CD4-positive, alpha-beta T cell (primary cell): ENCODE measurements at regions not wholly inside any gene's neighbourhood (a gene's known extent, or its start where the extent isn't known, plus 50 kb on each side); places are given as distances from the start of the nearest gene placed in this dataset.
"Not testable (repeated sequence)": the region's sequence is repeated elsewhere in the genome, so short reads cannot be mapped to it uniquely, and the experiment has no call there.

Source experiments
- ATAC-seq: fragments of 200-7000 bp; cut with Tn5 transposase; one replicate; pipeline ENCODE4 v1.10.0; 2022; ENCODE audit warnings: mild to moderate bottlenecking; ENCODE audit not compliant: poor library complexity
- CTCF ChIA-PET: fragments of 350-600 bp; sonication (Branson Sonifier 250); formaldehyde crosslinking; loops from one replicate; lab custom pipeline; 2021; ENCODE audit warnings: antibody characterized with exemption, inconsistent platforms; lab: Charles Lee
- POLR2A ChIA-PET: fragments of 350-600 bp; sonication (Branson Sonifier 250); formaldehyde crosslinking; loops from one replicate; lab custom pipeline; 2021; ENCODE audit warnings: antibody characterized with exemption, inconsistent platforms; lab: Charles Lee
- DNase-seq, 14 experiments: peaks; one replicate each; pipeline ENCODE4 v3.0.0-alpha.2; 2013 to 2020; ENCODE audit warnings: mixed read lengths in 2 of 14
- H3K27ac ChIP-seq, 2 donors: one replicate each; pipeline versions ENCODE4 v1.5.1 to v1.7.0; 2013; ENCODE audit warnings: low read length in 2 of 2, low read depth in 1 of 2, mild to moderate bottlenecking in 1 of 2
- H3K27me3 ChIP-seq, 2 experiments: 1 replicate in 1 of 2; 2 replicates in 1 of 2; pipeline versions ENCODE4 v1.6.1 to v1.7.0; 2013; ENCODE audit warnings: low read length in 2 of 2, control low read depth in 1 of 2, mild to moderate bottlenecking in 1 of 2, moderate library complexity in 1 of 2; ENCODE audit not compliant: insufficient read depth in 2 of 2, control insufficient read depth in 1 of 2
- H3K36me3 ChIP-seq: one replicate; pipeline ENCODE4 v1.6.1; 2013; ENCODE audit warnings: low read length, control low read depth; ENCODE audit not compliant: insufficient read depth
- H3K4me1 ChIP-seq: one replicate; pipeline ENCODE4 v1.6.1; 2013; ENCODE audit warnings: low read length, control low read depth; ENCODE audit not compliant: insufficient read depth
- H3K4me3 ChIP-seq: one replicate; pipeline ENCODE4 v1.5.1; 2013; ENCODE audit warnings: mild to moderate bottlenecking, low read length, moderate library complexity
- H3K9me3 ChIP-seq, 2 experiments: 1 replicate in 1 of 2; 2 replicates in 1 of 2; pipeline versions ENCODE4 v1.6.1 to v1.7.0; 2013; ENCODE audit warnings: low read length in 2 of 2, mild to moderate bottlenecking in 2 of 2, control low read depth in 1 of 2, moderate library complexity in 1 of 2; ENCODE audit not compliant: control insufficient read depth in 1 of 2, insufficient read depth in 1 of 2
- H3K27ac Mint-ChIP-seq: one replicate; pipeline ENCODE4 v1.8.0; 2020; ENCODE audit warnings: mixed read lengths
- H3K27me3 Mint-ChIP-seq: one replicate; pipeline ENCODE4 v1.8.0; 2021; ENCODE audit warnings: mixed read lengths
- H3K36me3 Mint-ChIP-seq: one replicate; pipeline ENCODE4 v1.8.0; 2021; ENCODE audit warnings: low read depth, mixed read lengths
- H3K4me1 Mint-ChIP-seq: one replicate; pipeline ENCODE4 v1.8.0; 2021; ENCODE audit warnings: low read depth, mixed read lengths
- H3K4me3 Mint-ChIP-seq: one replicate; pipeline ENCODE4 v1.8.0; 2020; ENCODE audit warnings: mild to moderate bottlenecking, mixed read lengths
- H3K9me3 Mint-ChIP-seq: one replicate; pipeline ENCODE4 v1.8.0; 2020; ENCODE audit warnings: mixed read lengths
- intact Hi-C, 2 experiments: fragments of 100-400 bp; cut with DNase I in 1 of 2; cut with micrococcal nuclease in 1 of 2; formaldehyde crosslinking; loops; one replicate each; pipeline versions ENCODE4 v1.15.1 to v1.9.0; 2023 to 2025; cut with DNase I, micrococcal nuclease
- TF ChIP-seq, protein P1 (sequence below): fragments of 200-600 bp; IDR thresholded peaks from one replicate; pipeline ENCODE4 v1.8.0; 2022; ENCODE audit warnings: antibody characterized with exemption, mild to moderate bottlenecking

- H3K4me1 Mint-ChIP-seq = no peaks in the 10 kb centered on the region
- no peaks in the 10 kb centered on the region for H3K36me3 Mint-ChIP-seq
- H3K9me3 Mint-ChIP-seq = no peaks in the 10 kb centered on the region
- intact Hi-C loops = no loop called here
- no peaks in the 10 kb centered on the region for H3K27me3 Mint-ChIP-seq
- Histone ChIP-seq H3K4me1 (no peaks in the 10 kb centered on the region), H3K27ac (no peak overlapping the region), H3K9me3 (peaks cover 3 to 4% of the 10 kb centered on the region in 2 experiments), H3K36me3 (no peaks in the 10 kb centered on the region), H3K27me3 (no peaks in the 10 kb centered on the region), H3K4me3 (no peak overlapping the region)
- H3K27ac Mint-ChIP-seq = no peak overlapping the region
- H3K4me3 Mint-ChIP-seq = no peak overlapping the region
- CTCF ChIA-PET = no interaction called here
- DNase-seq = no peak
- ATAC-seq = no peak
- TF ChIP-seq, protein P1, sequence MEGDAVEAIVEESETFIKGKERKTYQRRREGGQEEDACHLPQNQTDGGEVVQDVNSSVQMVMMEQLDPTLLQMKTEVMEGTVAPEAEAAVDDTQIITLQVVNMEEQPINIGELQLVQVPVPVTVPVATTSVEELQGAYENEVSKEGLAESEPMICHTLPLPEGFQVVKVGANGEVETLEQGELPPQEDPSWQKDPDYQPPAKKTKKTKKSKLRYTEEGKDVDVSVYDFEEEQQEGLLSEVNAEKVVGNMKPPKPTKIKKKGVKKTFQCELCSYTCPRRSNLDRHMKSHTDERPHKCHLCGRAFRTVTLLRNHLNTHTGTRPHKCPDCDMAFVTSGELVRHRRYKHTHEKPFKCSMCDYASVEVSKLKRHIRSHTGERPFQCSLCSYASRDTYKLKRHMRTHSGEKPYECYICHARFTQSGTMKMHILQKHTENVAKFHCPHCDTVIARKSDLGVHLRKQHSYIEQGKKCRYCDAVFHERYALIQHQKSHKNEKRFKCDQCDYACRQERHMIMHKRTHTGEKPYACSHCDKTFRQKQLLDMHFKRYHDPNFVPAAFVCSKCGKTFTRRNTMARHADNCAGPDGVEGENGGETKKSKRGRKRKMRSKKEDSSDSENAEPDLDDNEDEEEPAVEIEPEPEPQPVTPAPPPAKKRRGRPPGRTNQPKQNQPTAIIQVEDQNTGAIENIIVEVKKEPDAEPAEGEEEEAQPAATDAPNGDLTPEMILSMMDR = no peak
- POLR2A ChIA-PET = no interaction called here
Observed at GRCh38 chr13:103883164-103883563, 816.9 kb upstream of the SLC10A2 start.

GRCh38 chr13:103880146-103880545 is 813.9 kb upstream of the SLC10A2 start:
- H3K4me1 ChIP-seq, H3K36me3 Mint-ChIP-seq, H3K9me3 ChIP-seq, H3K4me3 Mint-ChIP-seq, H3K27me3 ChIP-seq, H3K4me1 Mint-ChIP-seq, H3K27ac Mint-ChIP-seq, DNase-seq, H3K27me3 Mint-ChIP-seq, POLR2A ChIA-PET, intact Hi-C loops, ATAC-seq, CTCF ChIA-PET, H3K36me3 ChIP-seq, H3K27ac ChIP-seq, H3K9me3 Mint-ChIP-seq, H3K4me3 ChIP-seq: not testable (repeated sequence)

- no peaks in the 10 kb centered on the region for H3K36me3 Mint-ChIP-seq
- CTCF ChIA-PET = no interaction called here
Observed at GRCh38 chr13:103878891-103879605, 812.8 kb upstream of the SLC10A2 start.

More at GRCh38 chr13:103878891-103879605, 812.8 kb upstream of the SLC10A2 start:
- Histone ChIP-seq H3K27me3 (no peaks in the 10 kb centered on the region), H3K9me3 (peaks cover 0 to 4% of the 10 kb centered on the region in 2 experiments), H3K36me3 (no peaks in the 10 kb centered on the region), H3K4me3 (no peak overlapping the region), H3K27ac (no peak overlapping the region), H3K4me1 (no peaks in the 10 kb centered on the region)
- TF ChIP-seq, protein P1 = no peak
- no peaks in the 10 kb centered on the region for H3K9me3 Mint-ChIP-seq
- no peak for DNase-seq
- H3K4me3 Mint-ChIP-seq = no peak overlapping the region
- POLR2A ChIA-PET = no interaction called here
- no peaks in the 10 kb centered on the region for H3K27me3 Mint-ChIP-seq
- H3K27ac Mint-ChIP-seq = no peak overlapping the region
- no peak for ATAC-seq
- intact Hi-C loops = no loop called here
- H3K4me1 Mint-ChIP-seq = no peaks in the 10 kb centered on the region
